GM23338 (cell line): ENCODE measurements at regions not wholly inside any gene's neighbourhood (a gene's known extent, or its start where the extent isn't known, plus 50 kb on each side); places are given as distances from the start of the nearest gene placed in this dataset.
A peak's percentile ranks its signal among the peaks of the same experiment; 100 is the strongest.

Experiments
- ATAC-seq: fragments of 200-7000 bp; cut with Tn5 transposase; 3 replicates; pipeline ENCODE4 v1.9.1; 2020
- DNase-seq: peaks from one replicate; pipeline ENCODE4 v3.0.0-alpha.2; 2015; ENCODE audit warnings: low spot score
- H2AFZ ChIP-seq: fragments of 200-600 bp; sonication (generic); 2 replicates; pipeline ENCODE4 v1.8.0; 2016; ENCODE audit warnings: antibody characterized with exemption, mild to moderate bottlenecking, moderate library complexity
- H3F3A ChIP-seq: fragments of 200-600 bp; sonication (generic); replicated peaks from 2 replicates; pipeline ENCODE4 v1.8.0; 2017; ENCODE audit warnings: antibody characterized with exemption, mixed run types, low read depth
- H3K27ac ChIP-seq: fragments of 200-600 bp; sonication (generic); 2 replicates; pipeline ENCODE4 v1.6.1; 2016; ENCODE audit warnings: low read depth
- H3K27me3 ChIP-seq: fragments of 200-600 bp; sonication (generic); 2 replicates; pipeline ENCODE4 v1.8.0; 2016; ENCODE audit warnings: mild to moderate bottlenecking, mixed run types, moderate library complexity; ENCODE audit not compliant: insufficient read depth
- H3K36me3 ChIP-seq: fragments of 200-600 bp; sonication (generic); 2 replicates; pipeline ENCODE4 v1.8.0; 2016; ENCODE audit warnings: mild to moderate bottlenecking; ENCODE audit not compliant: insufficient read depth
- H3K4me1 ChIP-seq: fragments of 200-600 bp; sonication (generic); 2 replicates; pipeline ENCODE4 v1.8.0; 2016; ENCODE audit warnings: mild to moderate bottlenecking, moderate library complexity; ENCODE audit not compliant: insufficient read depth
- H3K4me2 ChIP-seq: fragments of 200-600 bp; sonication (generic); 2 replicates; pipeline ENCODE4 v1.7.1; 2017; ENCODE audit warnings: mixed run types
- H3K4me3 ChIP-seq: fragments of 200-600 bp; sonication (generic); 2 replicates; pipeline ENCODE4 v1.6.1; 2016; ENCODE audit warnings: mixed run types
- H3K79me2 ChIP-seq: fragments of 200-600 bp; sonication (generic); replicated peaks from 2 replicates; pipeline ENCODE4 v1.8.0; 2017; ENCODE audit warnings: mild to moderate bottlenecking; ENCODE audit not compliant: insufficient read depth
- H3K9me2 ChIP-seq: fragments of 200-600 bp; sonication (generic); 2 replicates; pipeline ENCODE4 v1.8.0; 2017; ENCODE audit not compliant: insufficient read depth
- H4K20me1 ChIP-seq: fragments of 200-600 bp; sonication (generic); replicated peaks from 2 replicates; pipeline ENCODE4 v1.8.0; 2017; ENCODE audit warnings: mild to moderate bottlenecking; ENCODE audit not compliant: insufficient read depth
- H3K27ac Mint-ChIP-seq: 2 replicates; pipeline ENCODE4 v1.8.0; 2020; ENCODE audit warnings: inconsistent platforms, mild to moderate bottlenecking, moderate library complexity, mixed read lengths
- H3K27me3 Mint-ChIP-seq: 3 replicates; pipeline ENCODE4 v1.8.0; 2022; ENCODE audit warnings: low read depth, mild to moderate bottlenecking, moderate library complexity, mixed read lengths, inconsistent platforms; ENCODE audit not compliant: insufficient read depth, poor library complexity
- H3K36me3 Mint-ChIP-seq: 3 replicates; pipeline ENCODE4 v1.8.0; 2021; ENCODE audit warnings: low read depth, mild to moderate bottlenecking, inconsistent platforms, moderate library complexity, mixed read lengths
- H3K4me1 Mint-ChIP-seq: 3 replicates; pipeline ENCODE4 v1.8.0; 2020; ENCODE audit warnings: mild to moderate bottlenecking, inconsistent platforms, mixed read lengths
- H3K4me3 Mint-ChIP-seq: 3 replicates; pipeline ENCODE4 v1.8.0; 2021; ENCODE audit warnings: moderate library complexity, mild to moderate bottlenecking, inconsistent platforms, mixed read lengths
- H3K9me3 Mint-ChIP-seq: 3 replicates; pipeline ENCODE4 v1.8.0; 2020; ENCODE audit warnings: moderate library complexity, mild to moderate bottlenecking, inconsistent platforms, mixed read lengths
- CREB1 ChIP-seq: fragments of 250-450 bp; sonication (Bioruptor Pico); IDR thresholded peaks from 2 replicates; pipeline ENCODE4 v1.5.0; 2020; ENCODE audit warnings: low read depth, mild to moderate bottlenecking, moderate library complexity
- EZH2 ChIP-seq: fragments of 200-600 bp; sonication (generic); IDR thresholded peaks from one replicate; pipeline ENCODE4 v1.8.0; 2017; ENCODE audit warnings: antibody characterized with exemption, mild to moderate bottlenecking, low read depth; ENCODE audit not compliant: unreplicated experiment
- EZH2phosphoT487 ChIP-seq: fragments of 200-600 bp; sonication (generic); IDR thresholded peaks from one replicate; pipeline ENCODE4 v1.8.1; 2018; ENCODE audit warnings: antibody characterized with exemption; ENCODE audit not compliant: unreplicated experiment
- JUNB ChIP-seq: IDR thresholded peaks from one replicate; pipeline ENCODE4 v1.6.1; 2016; ENCODE audit warnings: antibody characterized with exemption; ENCODE audit not compliant: unreplicated experiment
- NANOG ChIP-seq: IDR thresholded peaks from 2 replicates; pipeline ENCODE4 v1.6.1; 2016; ENCODE audit warnings: antibody characterized with exemption, borderline replicate concordance
- POLR2AphosphoS5 ChIP-seq: IDR thresholded peaks from 2 replicates; pipeline ENCODE4 v1.6.1; 2016; ENCODE audit warnings: antibody characterized with exemption, low read depth
- STAT1 ChIP-seq: IDR thresholded peaks from one replicate; pipeline ENCODE4 v1.6.1; 2016; ENCODE audit warnings: antibody characterized with exemption; ENCODE audit not compliant: unreplicated experiment
- ZNF114 ChIP-seq: fragments of 250-450 bp; sonication (Bioruptor Pico); IDR thresholded peaks from 2 replicates; pipeline ENCODE4 v1.5.0; 2020; ENCODE audit warnings: mild to moderate bottlenecking, moderate library complexity
- ZNF331 ChIP-seq: fragments of 250-450 bp; sonication (Bioruptor Pico); IDR thresholded peaks from 2 replicates; pipeline ENCODE4 v1.5.0; 2020; ENCODE audit warnings: low read depth, mild to moderate bottlenecking, moderate library complexity
- ZNF462 ChIP-seq: fragments of 250-450 bp; sonication (Bioruptor Pico); IDR thresholded peaks from 2 replicates; pipeline ENCODE4 v1.5.0; 2020; ENCODE audit warnings: mild to moderate bottlenecking, moderate library complexity
- TF ChIP-seq, protein P1 (sequence below), 2 experiments: fragments of 200-600 bp in 1 of 2; sonication (generic) in 1 of 2; conservative IDR thresholded peaks; 2 replicates each; pipeline versions ENCODE4 v1.5.1 to v1.6.1; 2016 to 2017; ENCODE audit warnings: antibody characterized with exemption in 2 of 2, low read depth in 2 of 2, mild to moderate bottlenecking in 2 of 2, moderate library complexity in 1 of 2

DNA sequence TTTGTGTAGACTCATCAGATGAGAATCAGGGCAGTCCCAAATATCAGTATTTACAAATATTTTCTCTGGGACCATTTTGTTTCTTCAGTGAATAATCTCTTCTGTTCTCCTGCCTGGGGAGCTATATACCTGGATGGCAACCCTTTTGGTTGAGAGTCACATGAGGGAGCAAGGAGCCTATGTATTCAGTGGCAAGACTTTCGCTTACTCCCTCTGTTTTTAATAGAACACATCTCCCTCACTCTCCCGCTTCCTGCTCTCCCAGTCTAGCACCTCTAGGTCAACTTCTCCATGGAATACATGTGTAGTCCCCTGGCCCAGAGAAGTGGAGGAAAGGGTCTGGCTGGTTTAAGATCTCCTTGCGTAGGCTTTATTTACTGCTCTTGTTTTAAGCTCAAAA, 600.3 kb downstream of the CCDC85A start:
- no peaks in the 10 kb centered on the region for H3K79me2 ChIP-seq
- TF ChIP-seq ZNF462 (no peak), CREB1 (CRISPR knock-in tag) (no peak), NANOG (no peak)
- TF ChIP-seq, protein P1, sequence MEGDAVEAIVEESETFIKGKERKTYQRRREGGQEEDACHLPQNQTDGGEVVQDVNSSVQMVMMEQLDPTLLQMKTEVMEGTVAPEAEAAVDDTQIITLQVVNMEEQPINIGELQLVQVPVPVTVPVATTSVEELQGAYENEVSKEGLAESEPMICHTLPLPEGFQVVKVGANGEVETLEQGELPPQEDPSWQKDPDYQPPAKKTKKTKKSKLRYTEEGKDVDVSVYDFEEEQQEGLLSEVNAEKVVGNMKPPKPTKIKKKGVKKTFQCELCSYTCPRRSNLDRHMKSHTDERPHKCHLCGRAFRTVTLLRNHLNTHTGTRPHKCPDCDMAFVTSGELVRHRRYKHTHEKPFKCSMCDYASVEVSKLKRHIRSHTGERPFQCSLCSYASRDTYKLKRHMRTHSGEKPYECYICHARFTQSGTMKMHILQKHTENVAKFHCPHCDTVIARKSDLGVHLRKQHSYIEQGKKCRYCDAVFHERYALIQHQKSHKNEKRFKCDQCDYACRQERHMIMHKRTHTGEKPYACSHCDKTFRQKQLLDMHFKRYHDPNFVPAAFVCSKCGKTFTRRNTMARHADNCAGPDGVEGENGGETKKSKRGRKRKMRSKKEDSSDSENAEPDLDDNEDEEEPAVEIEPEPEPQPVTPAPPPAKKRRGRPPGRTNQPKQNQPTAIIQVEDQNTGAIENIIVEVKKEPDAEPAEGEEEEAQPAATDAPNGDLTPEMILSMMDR (conservative IDR thresholded peaks at IDR 0.05; ENCODE audit: low read depth in 2 of 2), result 0 out of 4 replicates have a peak, but pooled peaks of 1 of the 2 experiments have one; percentile 4
- no peak overlapping the region for H3K27ac Mint-ChIP-seq
- H3K27me3 ChIP-seq, result no peaks in the 10 kb centered on the region
- no peaks in the 10 kb centered on the region for H3K36me3 ChIP-seq
- H4K20me1 ChIP-seq, result no peaks in the 10 kb centered on the region
- no peaks in the 10 kb centered on the region for H3K4me1 Mint-ChIP-seq
- peaks cover 2% of the 10 kb centered on the region for H3K27me3 Mint-ChIP-seq
- ATAC-seq (peak; percentile 44; the same call in 2 of the 3 replicates), DNase-seq (peak; percentile 8)
- no peaks in the 10 kb centered on the region for H3F3A ChIP-seq
- H3K4me3 ChIP-seq, result no peak overlapping the region
- H2AFZ ChIP-seq, result peak overlapping the region; percentile 73; the same call in 1 of the 2 replicates
- H3K4me3 Mint-ChIP-seq, result no peak overlapping the region
- no peak overlapping the region for H3K4me2 ChIP-seq
- H3K27ac ChIP-seq, result no peak overlapping the region
- no peaks in the 10 kb centered on the region; the same call in 2 of the 3 replicates for H3K9me3 Mint-ChIP-seq
- H3K36me3 Mint-ChIP-seq, result no peaks in the 10 kb centered on the region
- no peaks in the 10 kb centered on the region for H3K9me2 ChIP-seq
- no peaks in the 10 kb centered on the region for H3K4me1 ChIP-seq

GRCh38 chr2:56801214-56801613, 617.4 kb downstream of the CCDC85A start:
- no peak overlapping the region for H3K4me3 Mint-ChIP-seq
- Histone ChIP-seq H3K79me2 (no peaks in the 10 kb centered on the region), H2AFZ (no peak overlapping the region), H3K27ac (no peak overlapping the region), H3K36me3 (no peaks in the 10 kb centered on the region), H3K4me3 (no peak overlapping the region), H3F3A (no peaks in the 10 kb centered on the region), H4K20me1 (no peaks in the 10 kb centered on the region), H3K27me3 (no peaks in the 10 kb centered on the region), H3K9me2 (no peaks in the 10 kb centered on the region), H3K4me2 (no peak overlapping the region), H3K4me1 (peaks cover 6% of the 10 kb centered on the region; the same call in 1 of the 2 replicates)
- peaks cover 9% of the 10 kb centered on the region for H3K4me1 Mint-ChIP-seq
- no peaks in the 10 kb centered on the region for H3K9me3 Mint-ChIP-seq
- no peaks in the 10 kb centered on the region for H3K36me3 Mint-ChIP-seq
- no peak overlapping the region for H3K27ac Mint-ChIP-seq
- no peak for DNase-seq
- peaks cover 3% of the 10 kb centered on the region for H3K27me3 Mint-ChIP-seq
- no peak for ATAC-seq
- no peak for TF ChIP-seq EZH2
- TF ChIP-seq, protein P1 (conservative IDR thresholded peaks at IDR 0.05; ENCODE audit: low read depth in 2 of 2), result no peak
- TF ChIP-seq POLR2AphosphoS5, result no peak
- no peak for TF ChIP-seq STAT1
- TF ChIP-seq ZNF331 (CRISPR knock-in tag), result no peak
- TF ChIP-seq CREB1 (CRISPR knock-in tag), result no peak
- no peak for TF ChIP-seq ZNF114 (CRISPR knock-in tag)
- TF ChIP-seq NANOG, result no peak
- no peak for TF ChIP-seq EZH2phosphoT487
- no peak for TF ChIP-seq JUNB
